ENCODE measurements at regions not wholly inside any gene's neighbourhood (a gene's known extent, or its start where the extent isn't known, plus 50 kb on each side); places are given as distances from the start of the nearest gene placed in this dataset.

- intact Hi-C loops (cut with micrococcal nuclease) = no loop called here
Measured at GRCh38 chr11:101336858-101337257, 207.2 kb upstream of the PGR start.

More at GRCh38 chr11:101336858-101337257, 207.2 kb upstream of the PGR start:
- no peaks in the 10 kb centered on the region for H3K9me1 ChIP-seq (ENCODE audit: control insufficient read depth, insufficient read depth, low read length)
- ChIA-PET POLR2A (interaction anchor here (0.6 kb wide), 1 partner anchor 689 kb away, joined by 3 read pairs; no protein-coding TSS in a partner anchor), CTCF (ENCODE audit: low intra/inter-chr PET ratio) (no interaction called here)
- no peak overlapping the region for H2AFZ ChIP-seq (ENCODE audit: low read depth, low read length)
- in situ Hi-C loops (cut with MboI) = no loop called here
- H3K4me1 ChIP-seq (replicated peaks in 1 of 2; ENCODE audit: control insufficient read depth in 2 of 2, insufficient read depth in 2 of 2, low read length in 2 of 2) = no peaks in the 10 kb centered on the region
- TF ChIP-seq NCOA6 (IDR thresholded peaks at IDR 0.05) (no peak), HCFC1 (IDR thresholded peaks at IDR 0.05; ENCODE audit: low read depth, low read length) (no peak), SMAD3 (CRISPR knock-in tag; conservative IDR thresholded peaks at IDR 0.05) (no peak), CREM (IDR thresholded peaks at IDR 0.05; ENCODE audit: low read depth) (no peak), KLF6 (CRISPR knock-in tag; IDR thresholded peaks at IDR 0.05; ENCODE audit: borderline replicate concordance) (no peak), PRPF4 (IDR thresholded peaks at IDR 0.05; ENCODE audit: insufficient read depth, low read depth, low read length, poor library complexity, severe bottlenecking) (no peak), SIN3A (IDR thresholded peaks at IDR 0.05; ENCODE audit: borderline replicate concordance in 2 of 2, control insufficient read depth in 1 of 2, low read depth in 2 of 2, low read length in 2 of 2) (no peak), POLR2H (tag; IDR thresholded peaks at IDR 0.05; ENCODE audit: low read depth) (no peak), FOXA3 (CRISPR knock-in tag; conservative IDR thresholded peaks at IDR 0.05 in 1 of 2, IDR thresholded peaks at IDR 0.05 in 1 of 2) (no peak), ZNF449 (CRISPR knock-in tag; IDR thresholded peaks at IDR 0.05) (no peak), GATAD2B (IDR thresholded peaks at IDR 0.05; ENCODE audit: borderline replicate concordance) (no peak), XRCC3 (IDR thresholded peaks at IDR 0.05) (no peak), BRCA1 (IDR thresholded peaks at IDR 0.05) (no peak), BRCA1 (CRISPR knock-in tag; IDR thresholded peaks at IDR 0.05) (no peak), THRA (IDR thresholded peaks at IDR 0.05) (no peak)
- TF ChIP-seq, protein P1, sequence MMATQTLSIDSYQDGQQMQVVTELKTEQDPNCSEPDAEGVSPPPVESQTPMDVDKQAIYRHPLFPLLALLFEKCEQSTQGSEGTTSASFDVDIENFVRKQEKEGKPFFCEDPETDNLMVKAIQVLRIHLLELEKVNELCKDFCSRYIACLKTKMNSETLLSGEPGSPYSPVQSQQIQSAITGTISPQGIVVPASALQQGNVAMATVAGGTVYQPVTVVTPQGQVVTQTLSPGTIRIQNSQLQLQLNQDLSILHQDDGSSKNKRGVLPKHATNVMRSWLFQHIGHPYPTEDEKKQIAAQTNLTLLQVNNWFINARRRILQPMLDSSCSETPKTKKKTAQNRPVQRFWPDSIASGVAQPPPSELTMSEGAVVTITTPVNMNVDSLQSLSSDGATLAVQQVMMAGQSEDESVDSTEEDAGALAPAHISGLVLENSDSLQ (IDR thresholded peaks at IDR 0.05) = no peak
- TF ChIP-seq, protein P2, sequence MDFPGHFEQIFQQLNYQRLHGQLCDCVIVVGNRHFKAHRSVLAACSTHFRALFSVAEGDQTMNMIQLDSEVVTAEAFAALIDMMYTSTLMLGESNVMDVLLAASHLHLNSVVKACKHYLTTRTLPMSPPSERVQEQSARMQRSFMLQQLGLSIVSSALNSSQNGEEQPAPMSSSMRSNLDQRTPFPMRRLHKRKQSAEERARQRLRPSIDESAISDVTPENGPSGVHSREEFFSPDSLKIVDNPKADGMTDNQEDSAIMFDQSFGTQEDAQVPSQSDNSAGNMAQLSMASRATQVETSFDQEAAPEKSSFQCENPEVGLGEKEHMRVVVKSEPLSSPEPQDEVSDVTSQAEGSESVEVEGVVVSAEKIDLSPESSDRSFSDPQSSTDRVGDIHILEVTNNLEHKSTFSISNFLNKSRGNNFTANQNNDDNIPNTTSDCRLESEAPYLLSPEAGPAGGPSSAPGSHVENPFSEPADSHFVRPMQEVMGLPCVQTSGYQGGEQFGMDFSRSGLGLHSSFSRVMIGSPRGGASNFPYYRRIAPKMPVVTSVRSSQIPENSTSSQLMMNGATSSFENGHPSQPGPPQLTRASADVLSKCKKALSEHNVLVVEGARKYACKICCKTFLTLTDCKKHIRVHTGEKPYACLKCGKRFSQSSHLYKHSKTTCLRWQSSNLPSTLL (IDR thresholded peaks at IDR 0.05) = no peak
- no peak overlapping the region for H3K4me2 ChIP-seq (ENCODE audit: insufficient read depth, low read length)
- no peak overlapping the region for H3K9ac ChIP-seq (ENCODE audit: insufficient read depth in 1 of 2, low read depth in 2 of 2, low read length in 2 of 2)
- H3K27ac ChIP-seq (ENCODE audit: extremely low read depth, low read depth, low read length) = no peak overlapping the region
- no peaks in the 10 kb centered on the region for H3K79me2 ChIP-seq (ENCODE audit: control insufficient read depth, insufficient read depth, low read length)
- DNase-seq (ENCODE audit: extremely low read depth in 1 of 4, low spot score in 3 of 4) (no peak), ATAC-seq (no peak), FAIRE-seq (no peak)
- H3K4me3 ChIP-seq = no peak overlapping the region
- BruUV-seq (replicated peaks) = no TSS peak
- WGBS (ENCODE audit: insufficient coverage, low coverage, missing lambda C conversion rate) = 4% methylated on average over 4 of the region's 4 CpGs
- no peaks in the 10 kb centered on the region for H3K36me3 ChIP-seq (ENCODE audit: control insufficient read depth, insufficient read depth, low read length)
- H4K20me1 ChIP-seq (replicated peaks; ENCODE audit: control insufficient read depth, insufficient read depth, low read length) = no peaks in the 10 kb centered on the region
- no peaks in the 10 kb centered on the region for H3K9me3 ChIP-seq (replicated peaks; ENCODE audit: control insufficient read depth, insufficient read depth, low read depth, low read length)
- H3K27me3 ChIP-seq (ENCODE audit: control insufficient read depth in 2 of 2, insufficient read depth in 2 of 2, low read length in 2 of 2) = no peaks in the 10 kb centered on the region
